LoVo (cell line): ENCODE measurements at regions not wholly inside any gene's neighbourhood (a gene's known extent, or its start where the extent isn't known, plus 50 kb on each side); places are given as distances from the start of the nearest gene placed in this dataset.
"Not testable (repeated sequence)": the region's sequence is repeated elsewhere in the genome, so short reads cannot be mapped to it uniquely, and the experiment has no call there.

ENCODE experiments used
- DNase-seq: peaks from one replicate; pipeline ENCODE4 v3.0.0-alpha.2; 2016; ENCODE audit warnings: low spot score

DNA sequence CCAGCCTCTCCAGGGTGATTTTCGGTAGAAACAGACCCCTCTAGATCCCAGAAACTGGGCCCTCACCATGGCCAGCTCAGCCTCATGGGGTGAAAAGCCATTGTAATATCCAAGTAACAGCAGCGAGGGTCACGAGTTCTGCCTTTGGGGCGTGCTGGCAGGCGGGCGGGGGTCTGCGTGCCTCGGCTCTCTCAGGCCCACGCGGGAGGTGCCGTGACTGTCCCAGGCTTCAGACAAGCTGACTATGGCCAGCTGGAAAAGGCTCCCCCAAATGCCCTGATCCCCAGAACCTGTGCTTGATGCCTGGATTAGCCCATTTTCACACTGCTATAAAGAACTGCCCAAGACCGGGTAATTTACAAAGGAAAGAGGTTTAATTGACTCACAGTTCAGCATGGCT, 160.2 kb downstream of the LAT start:
- DNase-seq, result not testable (repeated sequence)

DNA sequence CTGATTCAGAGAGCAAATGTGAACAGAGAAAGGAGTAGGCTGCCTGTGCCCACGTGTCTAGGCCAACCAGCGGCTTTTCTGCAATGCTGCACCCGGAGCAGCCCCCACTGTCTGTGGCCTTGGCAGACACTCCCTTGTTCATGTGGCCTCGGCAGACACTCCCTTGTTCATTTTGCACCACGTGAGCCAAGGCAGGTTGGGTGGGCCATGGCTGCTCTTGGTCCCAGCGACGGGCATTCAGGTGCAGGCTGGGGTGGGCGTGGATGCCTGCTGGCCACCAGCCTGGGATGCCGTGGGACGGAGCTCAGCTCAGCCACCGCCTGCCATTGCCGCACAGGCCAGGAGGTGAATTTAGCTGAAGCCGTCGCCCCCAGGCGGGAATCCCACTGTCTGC, 159.8 kb downstream of the LAT start:
- not testable (repeated sequence) for DNase-seq

DNA sequence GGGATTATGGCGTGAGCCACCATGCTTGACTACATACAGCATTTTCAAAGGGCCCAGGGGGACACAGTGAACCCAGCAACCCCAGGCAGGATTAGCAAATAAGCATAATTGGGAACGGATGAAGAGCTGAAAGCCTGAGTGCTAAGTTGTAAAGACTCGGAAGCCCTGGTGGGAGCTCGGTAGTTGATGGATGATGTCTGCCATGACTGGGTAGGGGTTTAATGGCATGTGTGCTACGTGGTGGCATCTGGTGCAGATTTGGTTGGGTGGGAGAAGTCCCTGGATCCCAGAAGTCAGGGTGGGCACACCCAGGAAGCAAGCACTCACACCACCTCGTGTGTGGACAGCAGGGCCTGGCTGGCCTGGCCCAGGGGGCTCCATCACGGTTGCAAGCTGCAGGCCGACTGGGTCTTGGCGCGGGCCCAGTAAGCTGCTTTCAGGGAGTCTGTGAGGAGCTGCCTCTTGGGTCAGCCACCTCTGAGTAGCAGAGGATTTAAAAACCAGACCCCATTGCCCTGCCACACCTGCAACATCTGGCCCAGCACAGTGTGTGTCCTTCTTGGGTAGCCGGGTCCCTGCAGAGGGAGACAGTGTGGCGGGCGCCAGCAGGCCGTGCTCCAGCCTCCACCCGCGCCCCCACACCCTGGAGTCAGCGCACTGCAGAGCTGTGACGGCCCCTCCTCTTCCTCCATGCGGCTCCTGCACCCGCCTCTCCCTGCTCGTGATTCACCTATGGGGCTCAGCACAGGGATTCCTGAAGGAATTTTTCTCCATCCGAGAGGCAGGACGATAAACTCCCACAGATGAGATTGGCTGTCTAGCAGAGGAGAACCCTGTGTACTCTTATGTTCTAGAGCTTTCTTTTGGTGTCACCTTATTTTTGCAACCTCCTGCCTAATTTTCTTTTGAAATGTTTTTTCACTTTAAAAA, 159.2 kb downstream of the LAT start:
- not testable (repeated sequence) for DNase-seq

DNA sequence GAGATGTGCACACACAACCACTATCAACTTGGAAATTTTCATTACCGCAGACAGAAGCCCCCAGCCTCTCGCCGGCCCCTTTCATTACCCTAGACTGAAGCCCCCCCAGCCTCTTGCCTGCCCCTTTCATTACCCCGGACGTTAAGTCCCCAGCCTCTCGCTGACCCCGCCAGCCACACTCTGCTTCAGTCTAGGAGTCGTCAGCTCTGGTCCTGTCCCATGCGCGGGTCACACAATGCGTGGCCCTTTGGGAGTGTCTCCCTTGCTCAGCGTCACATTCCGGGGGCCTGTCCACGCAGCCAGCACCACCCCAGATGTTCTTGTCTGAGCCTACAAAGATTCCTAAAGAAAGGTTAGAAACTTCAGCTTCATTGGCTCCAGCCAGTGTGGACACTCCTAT, 157.7 kb downstream of the LAT start:
- DNase-seq, result not testable (repeated sequence)

DNA sequence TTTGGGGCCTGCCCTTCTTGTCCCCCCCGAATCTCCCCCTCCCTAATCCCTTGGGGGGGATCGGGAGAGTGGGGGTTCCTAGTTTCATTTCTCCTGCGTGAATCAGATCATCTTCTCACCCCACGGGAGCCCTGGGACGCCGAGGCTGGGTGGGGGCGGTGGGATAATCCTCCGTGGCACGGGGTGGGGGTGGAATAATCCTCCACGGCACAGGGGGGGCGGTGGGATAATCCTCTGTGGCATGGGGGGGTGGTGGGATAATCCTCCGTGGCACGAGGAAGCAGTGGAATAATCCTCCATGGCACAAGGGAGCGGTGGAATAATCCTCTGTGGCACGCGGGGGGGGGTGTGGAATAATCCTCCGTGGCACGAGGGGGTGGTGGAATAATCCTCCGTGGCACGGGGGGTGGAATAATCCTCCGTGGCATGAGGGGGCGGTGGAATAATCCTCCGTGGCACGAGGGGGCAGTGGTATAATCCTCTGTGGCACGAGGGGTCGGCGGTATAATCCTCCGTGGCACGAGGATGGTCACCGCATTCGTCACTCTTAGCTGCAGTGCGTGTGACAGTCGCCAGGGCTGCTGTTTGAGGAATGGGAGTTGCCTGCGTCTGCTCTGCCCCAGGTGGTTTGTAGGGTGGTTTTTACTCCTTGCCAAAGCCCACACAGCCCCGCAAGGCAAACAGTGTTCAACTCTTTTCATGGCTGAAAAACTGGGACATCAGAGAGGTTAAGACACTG, 156.9 kb downstream of the LAT start:
- no peak for DNase-seq

DNA sequence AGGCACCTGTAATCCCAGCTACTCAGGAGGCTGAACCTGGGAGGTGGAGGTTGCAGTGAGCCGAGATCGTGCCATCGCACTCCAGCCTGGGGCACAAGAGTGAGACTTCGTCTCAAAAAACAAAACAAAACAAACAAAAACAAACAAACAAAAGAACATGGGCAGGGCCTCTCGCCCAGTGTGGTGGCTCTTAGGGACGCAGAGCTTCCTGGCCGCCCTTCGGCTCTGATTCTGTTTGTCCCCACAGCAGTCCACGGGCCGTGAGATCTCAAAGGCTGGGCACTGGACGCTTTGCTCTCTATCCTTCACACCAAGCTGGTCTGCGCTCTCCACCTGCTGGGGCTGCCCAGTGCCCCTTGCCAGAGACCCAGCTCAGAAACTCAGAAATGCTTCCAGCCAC, 156.3 kb downstream of the LAT start:
- not testable (repeated sequence) for DNase-seq

DNA sequence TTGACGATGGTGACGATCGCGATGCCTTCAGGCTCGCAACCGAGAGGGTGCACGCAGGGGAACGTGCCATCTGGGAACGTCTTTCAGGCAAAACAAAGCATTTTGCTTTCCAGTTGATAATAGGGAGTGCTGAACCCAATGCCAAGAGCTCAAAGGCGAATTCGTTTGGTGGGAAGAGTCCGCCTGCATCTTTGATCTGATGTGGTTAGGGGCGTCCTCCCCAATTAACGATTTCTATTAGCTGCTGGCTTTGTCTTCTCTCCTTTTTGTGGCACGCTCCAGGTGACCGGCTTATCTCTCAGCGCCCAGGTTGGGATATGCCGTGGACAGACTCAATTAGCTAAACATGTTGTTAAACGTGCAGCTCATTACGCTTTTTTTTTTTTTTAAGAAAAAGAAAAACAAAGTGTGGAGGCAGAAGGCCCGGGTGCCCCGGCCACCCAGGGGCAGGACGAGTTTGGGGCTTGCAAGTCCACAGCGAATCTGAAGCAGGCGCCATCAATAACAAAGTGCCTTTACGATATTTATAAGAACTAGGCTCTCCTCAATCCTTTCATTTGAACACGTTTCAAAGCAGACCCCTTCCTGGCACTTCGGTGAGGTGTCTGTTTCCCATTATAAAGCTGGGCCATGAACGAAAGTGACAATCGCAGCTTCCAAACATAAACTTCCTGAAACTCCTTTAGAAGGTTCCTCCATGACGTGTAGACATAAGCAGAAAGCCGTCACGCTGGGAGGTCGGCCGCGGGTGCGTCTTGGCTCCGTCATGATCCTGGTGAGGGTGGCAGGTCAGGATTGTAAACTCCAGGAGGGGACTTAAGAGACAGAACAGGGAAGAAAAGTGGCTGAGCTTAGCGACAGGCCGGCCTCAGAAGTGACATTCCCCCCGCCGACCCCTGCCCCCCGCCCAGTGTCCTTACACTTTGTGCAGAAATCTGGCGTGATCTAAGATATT, 155.3 kb downstream of the LAT start:
- not testable (repeated sequence) for DNase-seq

DNA sequence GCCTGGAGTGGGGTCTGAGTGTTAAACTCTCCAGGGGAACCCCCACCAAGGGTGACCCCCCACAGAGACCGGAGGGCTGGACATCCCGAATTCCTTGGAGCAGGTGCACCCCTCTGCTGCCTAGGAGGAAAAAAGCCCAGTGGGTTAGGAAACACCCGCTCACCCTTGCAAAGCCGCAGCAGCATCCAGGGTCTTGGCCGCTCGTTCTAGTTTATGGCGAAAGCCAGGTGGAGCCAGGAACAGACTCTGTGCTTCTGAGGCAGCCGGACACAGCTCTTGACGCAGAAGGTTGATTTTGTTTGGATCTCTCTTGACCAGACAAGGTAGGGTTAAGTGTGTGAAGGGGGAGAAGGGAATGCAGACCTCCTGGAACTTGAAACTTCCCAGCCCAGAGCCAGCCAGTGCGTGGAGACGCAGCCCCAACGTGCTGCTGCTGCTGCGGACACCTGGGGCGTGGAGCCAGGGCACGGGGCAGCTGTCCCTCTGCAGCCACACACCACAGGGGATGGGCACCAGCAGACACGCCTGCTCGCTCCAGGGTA, 154.5 kb downstream of the LAT start:
- no peak for DNase-seq

DNA sequence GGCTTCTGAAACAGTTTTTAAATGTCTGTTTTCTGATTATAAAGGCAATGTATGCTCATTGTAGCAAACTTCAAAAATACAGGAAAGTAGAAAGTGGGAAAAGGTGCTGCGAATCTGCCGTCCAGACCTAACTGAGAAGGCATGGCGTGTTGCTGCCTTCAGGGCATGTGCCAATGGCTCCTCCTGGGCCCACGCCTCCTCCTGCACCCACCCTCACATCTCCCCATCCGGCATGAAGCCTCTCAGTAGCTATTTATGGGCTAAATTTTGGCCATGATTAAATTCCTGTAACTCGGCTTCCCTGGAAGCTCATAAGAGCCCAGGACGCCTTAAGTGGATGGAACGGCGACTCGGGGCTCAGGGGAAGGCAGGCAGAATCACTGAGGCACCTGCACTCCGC, 153.8 kb downstream of the LAT start:
- not testable (repeated sequence) for DNase-seq

DNA sequence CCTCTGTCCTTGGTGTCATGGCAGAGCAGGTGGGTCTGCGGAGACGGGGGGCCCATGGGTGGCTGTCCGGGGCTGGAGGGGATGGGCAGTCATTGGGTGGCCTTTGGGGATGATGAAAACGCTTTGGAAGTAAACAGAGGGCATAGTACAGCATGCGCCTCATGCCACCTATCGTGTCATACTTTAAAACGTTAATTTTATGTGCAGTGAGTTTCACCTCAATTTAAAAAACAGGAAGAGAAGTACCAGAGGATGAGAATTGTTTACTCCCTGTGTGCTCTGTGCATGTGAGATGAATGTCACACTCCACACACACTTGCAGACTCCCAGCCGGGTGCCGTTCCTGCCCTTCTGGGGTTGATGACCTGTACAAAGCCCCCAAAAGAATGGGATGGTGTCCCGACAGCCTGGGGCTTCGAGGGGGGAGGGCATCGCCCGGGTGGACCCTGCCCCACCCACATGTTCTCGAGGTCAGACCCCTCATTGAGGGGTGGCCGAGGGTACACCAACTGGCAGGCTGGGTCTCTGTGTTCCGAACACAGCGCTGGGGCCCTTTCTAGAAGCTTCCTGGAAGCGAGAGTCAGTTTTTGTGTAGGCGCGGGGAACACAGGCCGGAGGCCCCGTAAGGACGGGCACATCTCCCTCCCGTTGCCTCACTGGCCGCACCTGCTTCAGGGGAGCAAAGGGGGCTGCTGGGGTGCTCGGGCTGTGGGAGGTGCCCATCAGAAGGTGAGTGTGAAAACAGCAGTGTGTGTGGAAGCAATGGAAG, 153.2 kb downstream of the LAT start:
- not testable (repeated sequence) for DNase-seq

DNA sequence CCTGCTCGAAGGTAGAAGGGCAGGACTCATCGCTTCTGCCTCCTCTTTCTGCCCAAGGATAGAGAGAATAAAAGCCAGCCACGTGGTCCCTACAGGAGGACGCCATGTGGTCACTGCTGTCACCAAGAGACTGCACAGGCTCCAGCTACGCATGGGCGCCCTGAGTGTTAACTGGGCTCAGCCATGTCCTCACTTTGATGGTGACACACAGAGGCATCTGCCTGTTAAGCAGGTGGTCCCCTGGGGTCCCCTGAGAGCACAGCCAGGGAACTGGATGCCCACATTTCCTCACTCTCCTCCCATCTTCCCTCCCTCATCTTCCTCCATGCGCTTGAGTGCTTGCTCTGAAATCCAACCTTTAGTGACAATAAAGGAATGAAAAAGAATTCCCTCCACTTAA, 152.6 kb downstream of the LAT start:
- not testable (repeated sequence) for DNase-seq

DNA sequence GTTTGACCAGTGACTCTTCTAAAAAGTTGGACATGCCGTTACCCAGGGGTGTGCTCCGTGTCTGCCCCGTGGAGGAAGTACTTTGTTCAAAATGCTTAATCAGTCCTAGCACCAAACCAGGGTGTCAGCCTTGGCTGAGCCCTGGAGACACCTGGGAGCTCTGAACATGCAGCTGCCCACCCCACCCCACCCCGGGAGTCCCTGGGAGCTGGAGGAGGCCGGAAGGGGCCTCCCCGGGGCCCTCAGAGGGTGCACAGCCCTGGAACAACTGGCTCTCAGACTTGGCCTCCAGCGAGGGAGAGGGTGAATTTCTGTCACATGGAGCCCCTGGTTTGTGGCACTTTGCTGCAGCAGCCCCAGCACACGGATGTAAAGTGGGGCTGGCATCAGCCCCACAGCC, 152.1 kb downstream of the LAT start:
- DNase-seq, result not testable (repeated sequence)

DNA sequence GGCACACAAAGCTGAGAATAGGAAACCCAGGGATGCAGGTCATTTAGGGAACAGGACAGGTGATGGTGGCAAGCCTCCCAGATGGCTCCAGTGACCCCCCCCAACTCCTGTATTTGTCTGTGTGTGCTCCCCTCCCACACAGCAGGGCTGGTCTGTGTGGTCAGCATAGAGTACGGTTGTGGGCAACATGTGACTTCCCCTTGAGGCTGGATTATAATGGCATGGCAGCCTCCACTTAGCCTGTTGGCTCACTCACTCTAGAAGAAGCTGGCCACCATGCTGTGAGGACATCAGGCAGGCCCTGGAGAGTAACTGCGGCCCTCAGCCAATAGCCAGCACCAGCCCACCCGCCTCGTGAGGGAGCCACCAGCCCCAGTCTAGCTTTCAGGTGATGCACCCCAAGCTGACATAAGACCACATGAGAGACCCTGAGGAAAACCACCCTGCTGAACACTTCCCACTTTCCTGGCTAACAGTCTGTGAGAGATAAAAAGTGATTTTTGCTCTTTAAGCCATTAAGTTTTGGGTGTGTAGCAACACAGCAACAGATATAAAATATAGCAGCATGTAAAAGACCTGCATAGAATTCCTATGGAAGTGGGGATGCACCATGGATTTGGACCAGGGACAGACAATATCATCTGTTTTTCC, 151.3 kb downstream of the LAT start:
- not testable (repeated sequence) for DNase-seq

DNA sequence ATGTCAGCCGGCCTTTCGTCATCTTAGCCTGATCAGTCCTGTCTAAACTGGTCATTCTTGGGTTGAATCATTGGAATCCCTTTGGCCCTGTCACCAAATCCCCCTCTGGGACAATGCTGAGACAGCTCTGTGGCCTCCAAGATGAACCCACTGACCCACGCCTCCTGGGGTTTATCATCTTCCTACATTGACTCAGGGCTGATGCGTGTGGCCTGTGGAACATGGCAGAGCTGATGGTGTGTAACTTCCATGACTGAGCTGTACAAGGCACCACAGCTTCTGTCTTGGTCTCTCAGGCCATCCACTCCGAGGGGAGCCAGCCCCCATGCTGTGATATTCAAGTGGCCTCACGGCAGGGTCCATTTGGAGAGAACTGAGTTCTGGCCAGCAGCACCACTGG, 150.2 kb downstream of the LAT start:
- DNase-seq, result not testable (repeated sequence)

DNA sequence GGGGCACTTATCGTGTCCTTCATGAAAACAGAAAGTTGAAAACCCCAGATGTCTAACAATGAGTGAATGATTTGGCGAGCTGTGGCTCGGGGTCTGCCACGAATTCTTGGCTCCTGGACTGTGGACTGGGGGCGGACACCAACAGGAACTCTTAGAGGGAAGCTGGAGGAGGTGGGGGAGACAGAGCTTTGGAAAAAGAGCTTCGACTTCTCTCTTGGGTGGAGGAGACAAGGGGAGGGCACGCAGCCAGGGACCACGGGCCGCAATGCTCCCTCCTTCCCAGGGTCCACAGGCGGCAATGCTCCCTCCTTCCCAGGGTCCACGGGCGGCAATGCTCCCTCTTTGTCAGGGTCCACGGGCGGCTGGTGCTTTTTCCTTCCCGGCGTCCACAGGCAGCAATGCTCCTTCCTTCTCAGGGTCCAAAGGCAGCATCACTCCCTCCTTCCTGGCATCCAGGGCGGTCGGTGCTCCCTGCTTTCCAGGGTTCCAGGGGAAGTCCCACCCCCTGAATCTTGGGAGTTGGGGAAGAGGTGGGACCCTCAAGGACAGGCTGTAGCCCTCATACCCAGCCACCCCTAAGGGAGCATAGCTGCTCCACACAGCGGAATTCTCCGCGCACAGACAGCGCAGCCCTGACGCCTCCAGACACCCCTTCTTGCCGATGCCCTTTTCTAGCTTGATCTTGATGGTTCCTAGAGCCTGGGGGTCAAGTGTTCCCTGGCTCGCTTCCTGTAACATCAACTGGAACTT, 149.0 kb downstream of the LAT start:
- DNase-seq, result not testable (repeated sequence)

DNA sequence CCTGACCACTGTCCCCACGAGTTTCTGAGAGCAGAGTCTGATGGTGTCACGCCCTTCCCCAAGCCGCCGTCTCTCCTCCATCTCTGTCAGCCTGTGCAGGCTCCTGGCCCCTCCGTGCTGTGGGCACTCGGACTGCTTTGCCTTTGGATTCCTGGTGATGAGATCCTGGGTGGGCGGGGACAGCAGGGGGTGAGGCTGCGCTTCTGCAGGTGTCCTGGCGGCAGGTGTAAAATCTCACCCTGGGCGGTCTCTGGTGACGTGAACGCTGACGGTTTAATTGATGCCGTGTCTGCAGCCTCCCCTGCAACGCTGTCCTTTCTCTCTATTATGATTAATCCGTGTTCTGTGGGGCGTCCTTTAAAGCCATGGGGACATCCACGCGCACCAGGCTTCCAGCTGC, 148.0 kb downstream of the LAT start:
- DNase-seq, result not testable (repeated sequence)

DNA sequence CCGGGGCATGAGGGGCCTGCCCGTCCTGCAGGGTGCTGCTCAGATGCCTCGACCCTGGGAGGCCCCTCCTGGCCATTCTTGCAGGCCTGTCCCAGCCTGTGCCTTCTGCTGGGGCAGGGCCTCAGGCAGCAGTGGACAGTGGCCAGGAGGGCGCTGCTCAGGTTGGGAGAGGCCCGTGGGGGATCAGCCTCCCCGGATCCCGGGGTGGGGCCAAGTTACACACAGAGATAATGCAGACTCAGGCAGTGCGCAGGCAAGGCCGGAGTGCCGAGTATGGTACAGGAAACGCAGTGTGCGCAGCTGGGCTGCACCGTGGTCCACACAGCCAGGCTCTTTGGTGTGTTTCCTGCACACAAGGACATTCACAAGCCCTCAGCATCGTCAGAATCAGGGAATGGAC, 147.6 kb downstream of the LAT start:
- DNase-seq, result not testable (repeated sequence)

DNA sequence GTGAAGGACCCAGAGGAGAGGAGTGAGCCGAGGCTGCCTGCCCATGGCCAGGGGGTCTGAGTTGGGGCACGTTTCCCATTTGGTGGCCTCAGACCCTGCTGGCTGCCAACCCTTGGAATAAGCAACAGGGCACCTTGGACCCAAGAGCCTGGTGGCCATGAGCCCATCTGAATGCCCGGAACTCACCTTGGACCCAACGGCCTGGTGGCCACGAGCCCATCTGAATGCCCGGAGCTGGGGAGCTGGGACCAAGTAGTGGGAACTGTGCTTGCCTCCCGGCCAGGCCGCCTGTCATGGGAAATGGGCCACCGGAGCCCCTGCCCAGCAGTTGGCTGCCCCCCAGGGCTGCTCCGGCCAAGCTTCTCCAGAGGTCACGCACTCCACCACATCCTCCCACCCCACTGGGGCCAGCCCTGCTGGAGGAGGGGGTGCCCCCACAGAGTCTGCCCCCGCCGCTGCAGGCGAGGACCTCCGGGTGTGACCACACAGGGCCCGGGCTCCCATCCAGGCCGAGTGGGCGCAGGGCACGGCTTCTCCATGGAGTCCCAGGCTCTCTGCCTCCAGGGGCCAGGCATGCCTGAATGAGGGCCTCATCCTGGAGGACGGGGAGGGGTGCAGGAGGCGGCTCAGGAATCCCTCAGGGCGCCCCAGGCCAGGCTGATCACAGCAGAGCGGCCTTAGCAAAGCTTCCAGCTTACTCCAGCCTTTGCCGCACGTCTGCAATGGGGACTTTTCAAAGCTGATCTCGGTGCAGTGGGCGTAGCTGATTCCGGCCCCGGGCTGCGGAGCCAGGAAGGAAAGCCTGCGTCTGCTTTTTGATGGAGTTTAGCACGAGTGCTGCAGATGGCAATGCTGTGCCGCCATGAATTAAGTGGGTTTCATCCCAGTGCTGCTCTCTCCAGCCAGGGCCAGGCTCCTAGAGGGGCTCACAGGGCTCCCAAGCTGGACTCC, 146.3 kb downstream of the LAT start:
- DNase-seq, result not testable (repeated sequence)
